OCI-LY3 (cell line): ENCODE measurements at regions not wholly inside any gene's neighbourhood (a gene's known extent, or its start where the extent isn't known, plus 50 kb on each side); places are given as distances from the start of the nearest gene placed in this dataset.

Experiments used
- H2AFZ ChIP-seq: fragments of 200-600, 300-600 bp; shearing (Covaris generic); 2 replicates; pipeline ENCODE4 v1.6.0; 2014; ENCODE audit warnings: antibody characterized with exemption, low read depth, low read length
- H3K27ac ChIP-seq: fragments of 200-600, 300-600 bp; sonication (generic); 2 replicates; pipeline ENCODE4 v1.5.1; 2014; ENCODE audit warnings: mild to moderate bottlenecking, low read length, moderate library complexity, mixed read lengths
- H3K27me3 ChIP-seq: fragments of 200-600, 300-600 bp; sonication (generic); 2 replicates; pipeline ENCODE4 v1.6.1; 2014; ENCODE audit warnings: low read depth, low read length, mixed read lengths
- H3K36me3 ChIP-seq: fragments of 200-600, 300-600 bp; sonication (generic); replicated peaks from 2 replicates; pipeline ENCODE3; 2014; ENCODE audit warnings: low read depth, low read length, mixed read lengths
- H3K4me1 ChIP-seq: fragments of 300-600, 200-600 bp; sonication (generic); 2 replicates; pipeline ENCODE4 v1.6.1; 2014; ENCODE audit warnings: low read length, mixed read lengths
- H3K4me2 ChIP-seq: fragments of 200-600, 300-600 bp; sonication (generic); 2 replicates; pipeline ENCODE4 v1.6.1; 2014; ENCODE audit warnings: low read length, mixed read lengths
- H3K4me3 ChIP-seq: fragments of 300-600, 200-600 bp; sonication (generic); 2 replicates; pipeline ENCODE4 v1.5.1; 2014; ENCODE audit warnings: antibody characterized with exemption, mild to moderate bottlenecking, low read length, moderate library complexity
- H3K79me2 ChIP-seq: fragments of 300-600, 200-600 bp; shearing (Covaris generic); 2 replicates; pipeline ENCODE4 v1.6.1; 2014; ENCODE audit warnings: mild to moderate bottlenecking, low read length, mixed read lengths
- H3K9ac ChIP-seq: fragments of 300-600, 200-600 bp; shearing (Covaris generic); 2 replicates; pipeline ENCODE4 v1.6.0; 2014; ENCODE audit warnings: mild to moderate bottlenecking, low read length, moderate library complexity
- H3K9me3 ChIP-seq: fragments of 200-600, 300-600 bp; shearing (Covaris generic); 2 replicates; pipeline ENCODE4 v1.6.1; 2014; ENCODE audit warnings: low read length, mixed read lengths; ENCODE audit not compliant: insufficient read depth
- H4K20me1 ChIP-seq: fragments of 200-600, 300-600 bp; sonication (generic); 2 replicates; pipeline ENCODE4 v1.6.1; 2016; ENCODE audit warnings: low read length, mixed read lengths; ENCODE audit not compliant: insufficient read depth
- CTCF ChIP-seq: fragments of 200-600, 300-600 bp; sonication (generic); IDR thresholded peaks from 2 replicates; pipeline ENCODE4 v1.5.1; 2014; ENCODE audit warnings: antibody characterized with exemption, low read length, low read depth
- EZH2phosphoT487 ChIP-seq: fragments of 200-600 bp; shearing (Covaris generic); IDR thresholded peaks from 2 replicates; pipeline ENCODE4 v1.6.1; 2018; ENCODE audit warnings: antibody characterized with exemption, mixed run types, low read depth

DNA sequence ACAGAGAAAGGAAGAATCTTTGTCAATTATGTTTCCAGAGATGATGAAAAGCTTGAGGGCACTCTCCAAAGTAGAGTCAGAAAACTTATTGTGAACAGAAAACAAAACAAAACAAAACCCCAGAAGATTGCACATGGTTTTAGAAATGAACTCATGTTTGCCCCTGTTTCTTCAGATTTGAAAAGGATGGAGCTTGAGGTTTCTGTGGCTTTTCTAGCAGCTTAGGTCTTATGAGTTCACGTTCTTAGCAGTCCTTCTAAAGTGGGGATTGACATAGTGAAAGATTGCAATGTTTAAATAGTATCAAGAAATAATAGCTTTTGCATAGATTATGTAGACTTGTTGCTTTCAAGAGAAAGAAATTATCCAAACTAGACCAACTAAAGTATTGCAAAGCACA, 421.8 kb downstream of the GBA3 start:
- Histone ChIP-seq H2AFZ (no peak overlapping the region), H3K36me3 (no peaks in the 10 kb centered on the region), H3K79me2 (no peaks in the 10 kb centered on the region), H3K27me3 (no peaks in the 10 kb centered on the region), H4K20me1 (no peaks in the 10 kb centered on the region), H3K27ac (no peak overlapping the region), H3K4me3 (no peak overlapping the region), H3K4me2 (no peak overlapping the region), H3K9me3 (no peaks in the 10 kb centered on the region), H3K9ac (no peak overlapping the region), H3K4me1 (no peaks in the 10 kb centered on the region)
- no peak for TF ChIP-seq EZH2phosphoT487
- no peak for TF ChIP-seq CTCF

- H4K20me1 ChIP-seq = no peaks in the 10 kb centered on the region
- H3K27me3 ChIP-seq = no peaks in the 10 kb centered on the region
- H3K9ac ChIP-seq = no peak overlapping the region
- no peaks in the 10 kb centered on the region for H3K9me3 ChIP-seq
- no peak overlapping the region for H2AFZ ChIP-seq
- H3K4me3 ChIP-seq = no peak overlapping the region
- H3K36me3 ChIP-seq = no peaks in the 10 kb centered on the region
- H3K79me2 ChIP-seq = no peaks in the 10 kb centered on the region
- TF ChIP-seq CTCF = no peak
- TF ChIP-seq EZH2phosphoT487 = no peak
- no peak overlapping the region for H3K4me2 ChIP-seq
- H3K4me1 ChIP-seq = no peaks in the 10 kb centered on the region
- no peak overlapping the region for H3K27ac ChIP-seq
Observed at GRCh38 chr4:23113104-23113503, 420.4 kb downstream of the GBA3 start.

GRCh38 chr4:23106516-23106915, 413.8 kb downstream of the GBA3 start:
- H3K27me3 ChIP-seq = no peaks in the 10 kb centered on the region
- H3K9ac ChIP-seq = no peak overlapping the region
- H3K4me2 ChIP-seq = no peak overlapping the region
- no peaks in the 10 kb centered on the region for H3K36me3 ChIP-seq
- no peak overlapping the region for H2AFZ ChIP-seq
- H3K9me3 ChIP-seq = no peaks in the 10 kb centered on the region
- TF ChIP-seq EZH2phosphoT487 = no peak
- no peak for TF ChIP-seq CTCF
- no peaks in the 10 kb centered on the region for H3K4me1 ChIP-seq
- H4K20me1 ChIP-seq = no peaks in the 10 kb centered on the region
- no peak overlapping the region for H3K27ac ChIP-seq
- H3K79me2 ChIP-seq = no peaks in the 10 kb centered on the region
- H3K4me3 ChIP-seq = no peak overlapping the region

DNA sequence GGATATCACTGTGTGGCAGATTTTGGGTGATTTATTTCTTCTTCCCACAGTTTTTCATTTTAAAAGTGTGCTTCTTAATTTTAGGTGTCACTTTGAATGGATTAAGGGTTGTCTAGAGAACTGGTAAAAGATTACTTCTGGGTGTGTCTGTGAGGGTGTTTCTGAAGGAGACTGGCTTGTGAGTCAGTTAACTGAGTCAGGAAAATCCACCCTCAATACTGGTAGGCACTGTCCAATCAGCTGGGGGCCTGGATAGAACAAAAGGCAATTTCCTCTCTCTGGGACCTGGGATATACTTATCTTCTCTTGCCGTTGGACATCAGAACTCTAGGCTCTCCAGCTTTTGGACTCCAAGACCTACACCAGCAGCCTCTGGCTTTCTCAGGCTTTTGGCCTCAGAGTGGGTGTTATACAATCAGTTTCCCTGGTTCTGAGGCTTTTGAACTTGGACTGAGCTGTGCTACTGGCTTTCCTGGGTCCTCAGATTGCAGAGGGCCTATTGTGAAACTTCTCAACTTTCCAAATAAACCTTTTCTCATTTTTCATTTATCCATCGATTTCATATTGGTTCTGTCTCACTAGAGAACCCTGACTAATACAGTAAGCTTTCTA, 413.1 kb downstream of the GBA3 start:
- Histone ChIP-seq H3K4me1 (no peaks in the 10 kb centered on the region), H3K79me2 (no peaks in the 10 kb centered on the region), H4K20me1 (no peaks in the 10 kb centered on the region), H3K36me3 (no peaks in the 10 kb centered on the region), H2AFZ (no peak overlapping the region), H3K9ac (no peak overlapping the region), H3K9me3 (no peaks in the 10 kb centered on the region), H3K4me2 (no peak overlapping the region), H3K27ac (no peak overlapping the region), H3K27me3 (no peaks in the 10 kb centered on the region), H3K4me3 (no peak overlapping the region)
- TF ChIP-seq CTCF = no peak
- TF ChIP-seq EZH2phosphoT487 = no peak
